K562 (cell line): ENCODE measurements at regions not wholly inside any gene's neighbourhood (a gene's known extent, or its start where the extent isn't known, plus 50 kb on each side); places are given as distances from the start of the nearest gene placed in this dataset.

Experiments
- ATAC-seq: fragments of 200-7000 bp; cut with Tn5 transposase; 3 replicates; pipeline ENCODE4 v1.9.1; 2020; ENCODE audit warnings: moderate library complexity
- BruUV-seq: library from RNA; stranded (reverse); fragments of 400-500 nt; replicated peaks from 2 replicates; lab custom pipeline; 2021; lab: Mats Ljungman, UMichigan
- CTCF ChIA-PET: fragments of 300-600 bp; formaldehyde crosslinking; extraction: SDS; loops from one replicate; lab custom pipeline; 2021; ENCODE audit warnings: low intra/inter-chr PET ratio; lab: Yijun Ruan, JAX
- POLR2A ChIA-PET: fragments of 300-600, 350-650 bp; sonication (Branson Sonifier 250); formaldehyde crosslinking; extraction: SDS; loops from one replicate; lab custom pipeline; 2021; ENCODE audit warnings: antibody characterized with exemption, inconsistent platforms; lab: Yijun Ruan, JAX
- DNase-seq, 4 experiments: peaks; one replicate each; pipeline versions ENCODE4 v3.0.0 to v3.0.0-alpha.2; 2011 to 2018; ENCODE audit warnings: low spot score in 3 of 4, mixed read lengths in 3 of 4; ENCODE audit errors: extremely low read depth in 1 of 4
- FAIRE-seq: peaks from 2 replicates; lab custom pipeline; 2011; peaks lifted over from hg19 to GRCh38; lab: Jason Lieb, UNC
- H2AFZ ChIP-seq: 2 replicates; pipeline ENCODE4 v1.6.0; 2011; ENCODE audit warnings: low read depth, low read length, control low read depth, inconsistent platforms
- H3K27ac ChIP-seq: fragments of 200-600 bp; 3 replicates; pipeline ENCODE4 v1.8.0; 2011; ENCODE audit warnings: low read depth, mild to moderate bottlenecking, control low read depth, inconsistent platforms, low read length, moderate library complexity, mixed read lengths; ENCODE audit errors: extremely low read depth
- H3K27me3 ChIP-seq, 2 experiments: fragments of 300-600 bp in 1 of 2; 2 replicates in 1 of 2; 3 replicates in 1 of 2; pipeline versions ENCODE4 v1.6.0 to v1.8.0; 2011; ENCODE audit warnings: inconsistent platforms in 2 of 2, low read length in 2 of 2, mild to moderate bottlenecking in 1 of 2, mixed read lengths in 1 of 2, moderate library complexity in 1 of 2; ENCODE audit not compliant: control insufficient read depth in 2 of 2, insufficient read depth in 2 of 2
- H3K36me3 ChIP-seq: fragments of 300-600 bp; 3 replicates; pipeline ENCODE4 v1.8.0; 2011; ENCODE audit warnings: mild to moderate bottlenecking, low read length, inconsistent platforms; ENCODE audit not compliant: control insufficient read depth, insufficient read depth
- H3K4me1 ChIP-seq, 2 experiments: fragments of 200-600 bp in 1 of 2; replicated peaks in 1 of 2; 2 replicates in 1 of 2; 3 replicates in 1 of 2; pipeline versions ENCODE4 v1.5.1 to v1.8.0; 2011; ENCODE audit warnings: inconsistent platforms in 2 of 2, low read length in 2 of 2, mild to moderate bottlenecking in 1 of 2, mixed read lengths in 1 of 2, moderate library complexity in 1 of 2; ENCODE audit not compliant: control insufficient read depth in 2 of 2, insufficient read depth in 2 of 2
- H3K4me2 ChIP-seq: 2 replicates; pipeline ENCODE4 v1.6.1; 2011; ENCODE audit warnings: low read length, control low read depth, inconsistent platforms, mixed read lengths; ENCODE audit not compliant: insufficient read depth
- H3K4me3 ChIP-seq: fragments of 200-600 bp; sonication (generic), shearing (Covaris generic); 2 replicates; pipeline ENCODE4 v1.5.1; 2016; ENCODE audit warnings: control low read depth, inconsistent platforms
- H3K79me2 ChIP-seq: fragments of 200-600 bp; 3 replicates; pipeline ENCODE4 v1.8.0; 2011; ENCODE audit warnings: low read length, inconsistent platforms; ENCODE audit not compliant: control insufficient read depth, insufficient read depth
- H3K9ac ChIP-seq, 2 experiments: 2 replicates each; pipeline versions ENCODE4 v1.6.0 to v1.6.1; 2011; ENCODE audit warnings: low read depth in 2 of 2, low read length in 2 of 2, control low read depth in 1 of 2, inconsistent platforms in 1 of 2, mild to moderate bottlenecking in 1 of 2, mixed read lengths in 1 of 2; ENCODE audit not compliant: insufficient read depth in 1 of 2
- H3K9me1 ChIP-seq: one replicate; pipeline ENCODE4 v1.6.0; 2011; ENCODE audit warnings: inconsistent platforms, mild to moderate bottlenecking, low read length, moderate library complexity; ENCODE audit not compliant: control insufficient read depth, insufficient read depth
- H3K9me3 ChIP-seq: replicated peaks from 2 replicates; pipeline ENCODE4 v1.5.1; 2011; ENCODE audit warnings: low read depth, low read length, inconsistent platforms; ENCODE audit not compliant: control insufficient read depth, insufficient read depth
- H4K20me1 ChIP-seq: replicated peaks from 2 replicates; pipeline ENCODE4 v1.6.1; 2011; ENCODE audit warnings: low read length, inconsistent platforms, mixed read lengths; ENCODE audit not compliant: control insufficient read depth, insufficient read depth
- CHD4 ChIP-seq: fragments of 200-600 bp; sonication (generic); IDR thresholded peaks from 3 replicates; pipeline ENCODE4 v1.6.1; 2012; ENCODE audit warnings: low read depth, mild to moderate bottlenecking, mixed read lengths, low read length, inconsistent platforms; ENCODE audit not compliant: insufficient read depth, insufficient replicate concordance, poor library complexity, severe bottlenecking
- NFIX ChIP-seq: fragments of 250-450 bp; sonication (Bioruptor Pico); IDR thresholded peaks from 2 replicates; pipeline ENCODE4 v1.4.0; 2020; ENCODE audit warnings: low read depth, mild to moderate bottlenecking, moderate library complexity
- NFRKB ChIP-seq: fragments of 450-650 bp; IDR thresholded peaks from 2 replicates; pipeline ENCODE4 v1.6.1; 2016; ENCODE audit warnings: low read depth
- PHTF2 ChIP-seq: fragments of 250-450 bp; sonication (Bioruptor Pico); IDR thresholded peaks from 2 replicates; pipeline ENCODE4 v1.5.0; 2021; ENCODE audit warnings: mild to moderate bottlenecking
- RBM22 ChIP-seq: fragments of 200-400 bp; formaldehyde crosslinking; IDR thresholded peaks from 2 replicates; pipeline ENCODE4 v1.6.1; 2018; ENCODE audit warnings: low read length, low read depth; ENCODE audit not compliant: poor library complexity, severe bottlenecking
- SIX5 ChIP-seq, 2 experiments: IDR thresholded peaks; 2 replicates each; pipeline ENCODE4 v1.6.1; 2011; ENCODE audit warnings: low read length in 2 of 2, borderline replicate concordance in 1 of 2, low read depth in 1 of 2, mild to moderate bottlenecking in 1 of 2, moderate library complexity in 1 of 2; ENCODE audit not compliant: insufficient read depth in 1 of 2
- THAP12 ChIP-seq: fragments of 250-450 bp; sonication (Bioruptor Pico); IDR thresholded peaks from 2 replicates; pipeline ENCODE4 v1.9.0; 2021; ENCODE audit warnings: mild to moderate bottlenecking, inconsistent platforms
- U2AF2 ChIP-seq: fragments of 200-400 bp; formaldehyde crosslinking; optimal IDR thresholded peaks from 2 replicates; pipeline ENCODE3; 2017; ENCODE audit warnings: low read depth, mild to moderate bottlenecking, low read length
- YBX1 ChIP-seq: fragments of 450-650 bp; IDR thresholded peaks from 2 replicates; pipeline ENCODE4 v1.7.1; 2016; ENCODE audit warnings: mild to moderate bottlenecking
- WGBS: fragments of 100-300 bp; shearing (Covaris generic); methylation state at CpG from one replicate; pipeline ENCODE4 v1.1.6; 2016; ENCODE audit warnings: low coverage, mixed read lengths; ENCODE audit not compliant: insufficient coverage; ENCODE audit errors: missing lambda C conversion rate; 5-methylcytosine and 5-hydroxymethylcytosine counted together
- in situ Hi-C: fragments of 300-500 bp; cut with MboI; formaldehyde crosslinking; loops from 4 replicates; pipeline ENCODE4 v1.15.0; 2018; ENCODE audit warnings: inconsistent platforms, mixed read lengths
- intact Hi-C: fragments of 100-400 bp; cut with micrococcal nuclease; formaldehyde crosslinking; loops from 2 replicates; pipeline ENCODE4 v1.14.2; 2022

- H2AFZ ChIP-seq = no peak overlapping the region
- in situ Hi-C loops (no loop called here), intact Hi-C loops (no loop called here)
- H3K9me3 ChIP-seq = no peaks in the 10 kb centered on the region
- no peak for FAIRE-seq
- H3K36me3 ChIP-seq = no peaks in the 10 kb centered on the region
- WGBS = 0% methylated on average over 2 of the region's 2 CpGs
- no peak for DNase-seq
- ChIA-PET POLR2A (no interaction called here), CTCF (no interaction called here)
- H4K20me1 ChIP-seq = no peaks in the 10 kb centered on the region
- TF ChIP-seq CHD4 = no peak
- no peak for TF ChIP-seq SIX5 (IDR thresholded peaks at IDR 0.05; ENCODE audit: borderline replicate concordance in 1 of 2, insufficient read depth in 1 of 2, low read depth in 1 of 2, low read length in 2 of 2)
- TF ChIP-seq RBM22 = no peak
- TF ChIP-seq NFIX (CRISPR knock-in tag) = no peak
- TF ChIP-seq YBX1 = no peak
- no peak for TF ChIP-seq PHTF2 (CRISPR knock-in tag)
- no peak for TF ChIP-seq U2AF2
- no peak for TF ChIP-seq NFRKB
- no peak for TF ChIP-seq THAP12 (CRISPR knock-in tag)
- no peaks in the 10 kb centered on the region for H3K4me1 ChIP-seq
- no peak overlapping the region for H3K4me2 ChIP-seq
- H3K79me2 ChIP-seq = no peaks in the 10 kb centered on the region
- no TSS peak for BruUV-seq
- H3K9ac ChIP-seq = no peak overlapping the region
- H3K9me1 ChIP-seq = no peaks in the 10 kb centered on the region
- no peak overlapping the region for H3K27ac ChIP-seq
- no peaks in the 10 kb centered on the region for H3K27me3 ChIP-seq
- H3K4me3 ChIP-seq = no peak overlapping the region
- ATAC-seq = no peak
Observed at GRCh38 chr9:90285946-90286345, 356.7 kb downstream of the DIRAS2 start.
